ENCODE measurements at regions not wholly inside any gene's neighbourhood (a gene's known extent, or its start where the extent isn't known, plus 50 kb on each side); places are given as distances from the start of the nearest gene placed in this dataset.

DNA sequence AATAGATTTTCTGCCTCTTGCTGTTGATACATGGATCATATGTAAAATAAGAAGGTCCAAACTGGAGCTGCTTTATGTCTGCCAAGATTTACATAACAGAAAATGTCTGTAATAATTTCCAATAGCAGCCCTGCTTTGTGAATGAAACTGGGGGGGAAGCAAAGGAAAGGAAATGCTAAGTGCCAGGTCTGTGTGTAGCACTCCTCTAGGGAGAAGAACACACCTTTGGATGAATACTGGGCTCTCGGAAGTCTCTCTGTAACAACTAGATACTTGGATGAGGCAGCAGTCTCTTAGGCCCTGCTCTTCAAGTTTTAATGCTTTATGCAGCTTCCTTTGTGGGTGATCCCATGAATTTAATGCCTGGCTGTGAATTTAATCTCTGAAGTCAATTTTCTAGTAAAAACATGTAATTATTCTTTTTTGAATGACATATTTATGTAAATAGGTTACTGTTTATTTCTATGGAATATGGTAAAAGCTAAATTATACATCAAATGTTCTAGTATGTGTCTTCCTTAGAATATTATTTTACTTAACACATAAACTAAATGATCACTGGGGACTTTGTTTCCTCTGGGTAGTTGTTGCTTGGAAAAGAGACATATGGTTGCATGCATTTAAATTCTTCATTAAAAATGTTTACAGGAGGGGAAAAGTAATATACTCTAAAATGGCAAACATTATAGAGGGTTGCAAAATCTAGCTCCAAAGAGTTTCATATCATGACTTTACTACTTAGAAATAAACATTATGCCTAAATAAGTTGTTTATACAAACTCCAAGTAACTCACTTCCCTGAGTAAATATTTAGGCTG, 336.6 kb upstream of the CWC22 start:
- Histone ChIP-seq H3K27me3 (ENCODE audit: insufficient read depth, low read length) (no peaks in the 10 kb centered on the region), H3K14ac (ENCODE audit: insufficient read depth, low read length) (no peak overlapping the region), H2BK15ac (ENCODE audit: low read depth, low read length) (no peak overlapping the region), H3K4me1 (ENCODE audit: insufficient read depth, low read length) (no peaks in the 10 kb centered on the region), H3K79me1 (ENCODE audit: insufficient read depth, low read depth, low read length, poor library complexity, severe bottlenecking) (no peaks in the 10 kb centered on the region), H3T11ph (ENCODE audit: low read length) (no peak overlapping the region), H2BK20ac (ENCODE audit: low read depth, low read length, poor library complexity, severe bottlenecking) (no peak overlapping the region), H3K4me2 (ENCODE audit: insufficient read depth, insufficient read length, low read length) (no peak overlapping the region), H3K4ac (ENCODE audit: low read depth, low read length) (no peak overlapping the region), H2AFZ (ENCODE audit: low read length) (no peak overlapping the region), H4K5ac (ENCODE audit: insufficient read length, low read depth, low read length) (no peak overlapping the region), H4K8ac (replicated peaks; ENCODE audit: insufficient read length, low read depth, low read length) (no peak overlapping the region), H2BK12ac (ENCODE audit: insufficient read length, low read depth, low read length) (no peak overlapping the region), H3K23me2 (ENCODE audit: insufficient read length, low read depth, low read length, poor library complexity, severe bottlenecking) (no peaks in the 10 kb centered on the region), H3K27ac (ENCODE audit: insufficient read length, low read depth, low read length) (no peak overlapping the region), H4K20me1 (ENCODE audit: control insufficient read depth, insufficient read depth, insufficient read length) (no peaks in the 10 kb centered on the region), H3K9ac (ENCODE audit: extremely low read depth, insufficient read length, low read length) (no peak overlapping the region), H2BK5ac (ENCODE audit: insufficient read length, low read length) (no peak overlapping the region), H3K18ac (ENCODE audit: insufficient read length, low read depth, low read length) (no peak overlapping the region), H2BK120ac (ENCODE audit: low read depth, low read length, poor library complexity, severe bottlenecking) (no peak overlapping the region), H3K79me2 (ENCODE audit: insufficient read depth, low read length) (no peaks in the 10 kb centered on the region), H3K56ac (ENCODE audit: insufficient read length, low read depth, low read length) (no peak overlapping the region), H2AK5ac (ENCODE audit: insufficient read length, low read length) (no peak overlapping the region), H3K9me3 (ENCODE audit: control insufficient read depth, low read depth, low read length) (peaks cover 4% of the 10 kb centered on the region), H3K23ac (ENCODE audit: insufficient read length, low read depth, low read length) (no peak overlapping the region), H4K91ac (ENCODE audit: insufficient read length, low read depth, low read length) (no peak overlapping the region)
- TF ChIP-seq, protein P1, sequence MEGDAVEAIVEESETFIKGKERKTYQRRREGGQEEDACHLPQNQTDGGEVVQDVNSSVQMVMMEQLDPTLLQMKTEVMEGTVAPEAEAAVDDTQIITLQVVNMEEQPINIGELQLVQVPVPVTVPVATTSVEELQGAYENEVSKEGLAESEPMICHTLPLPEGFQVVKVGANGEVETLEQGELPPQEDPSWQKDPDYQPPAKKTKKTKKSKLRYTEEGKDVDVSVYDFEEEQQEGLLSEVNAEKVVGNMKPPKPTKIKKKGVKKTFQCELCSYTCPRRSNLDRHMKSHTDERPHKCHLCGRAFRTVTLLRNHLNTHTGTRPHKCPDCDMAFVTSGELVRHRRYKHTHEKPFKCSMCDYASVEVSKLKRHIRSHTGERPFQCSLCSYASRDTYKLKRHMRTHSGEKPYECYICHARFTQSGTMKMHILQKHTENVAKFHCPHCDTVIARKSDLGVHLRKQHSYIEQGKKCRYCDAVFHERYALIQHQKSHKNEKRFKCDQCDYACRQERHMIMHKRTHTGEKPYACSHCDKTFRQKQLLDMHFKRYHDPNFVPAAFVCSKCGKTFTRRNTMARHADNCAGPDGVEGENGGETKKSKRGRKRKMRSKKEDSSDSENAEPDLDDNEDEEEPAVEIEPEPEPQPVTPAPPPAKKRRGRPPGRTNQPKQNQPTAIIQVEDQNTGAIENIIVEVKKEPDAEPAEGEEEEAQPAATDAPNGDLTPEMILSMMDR (conservative IDR thresholded peaks at IDR 0.05), result no peak
- WGBS (ENCODE audit: extremely low coverage, insufficient read length, low lambda C conversion rate), result no CpG with 5 or more reads among the region's 1 CpG
- H3K27me3 Mint-ChIP-seq (ENCODE audit: low read depth), result no peaks in the 10 kb centered on the region; the same call in 1 of the 2 replicates
- no peaks in the 10 kb centered on the region for H3K4me1 Mint-ChIP-seq
- peaks cover 4 to 26% (median 8%) of the 10 kb centered on the region in 3 experiments; a peak in 6 of 7 replicates for H3K36me3 Mint-ChIP-seq (ENCODE audit: insufficient read depth in 1 of 3, low read depth in 3 of 3)
- no peak overlapping the region for H3K4me3 Mint-ChIP-seq
- H3K9me3 Mint-ChIP-seq, result peaks cover 8 to 14% of the 10 kb centered on the region in 2 experiments; a peak in 4 of 5 replicates
- H3K27ac Mint-ChIP-seq, result no peak overlapping the region
- no peak for DNase-seq

All from H9 (cell line).